ENCODE measurements at regions not wholly inside any gene's neighbourhood (a gene's known extent, or its start where the extent isn't known, plus 50 kb on each side); places are given as distances from the start of the nearest gene placed in this dataset.

GRCh38 chr20:46804126-46804525 is 90.5 kb upstream of the EYA2 start:
- TF ChIP-seq CTCF (IDR thresholded peaks at IDR 0.05) = no peak
- no peak for TF ChIP-seq EP300 (IDR thresholded peaks at IDR 0.05)
